ENCODE measurements at regions not wholly inside any gene's neighbourhood (a gene's known extent, or its start where the extent isn't known, plus 50 kb on each side); places are given as distances from the start of the nearest gene placed in this dataset.

GRCh38 chr4:27085396-27085795 lies 224.8 kb downstream of the STIM2 start:
- Histone ChIP-seq H3K27me3 (peaks cover 0 to 78% (median 0%) of the 10 kb centered on the region in 4 donors), H3K4me3 (peak overlapping the region in 3 of 4 donors; percentile 3 to 54 (median 30)), H3K9me3 (no peaks in the 10 kb centered on the region), H3K4me1 (peaks cover 0 to 15% (median 7%) of the 10 kb centered on the region in 3 donors), H3K27ac (no peak overlapping the region), H3K36me3 (no peaks in the 10 kb centered on the region)
- no peak for DNase-seq
- intact Hi-C loops (cut with DNase I): no loop called here
- TF ChIP-seq POLR2A (IDR thresholded peaks at IDR 0.05): no peak
- TF ChIP-seq CTCF (IDR thresholded peaks at IDR 0.05): no peak
- 32 to 42% methylated on average over 7 of the region's 7 CpGs for WGBS, 2 donors

GRCh38 chr4:27087306-27088045 lies 226.8 kb downstream of the STIM2 start:
- no peak for DNase-seq
- Histone ChIP-seq H3K27me3 (peaks cover 0 to 94% (median 0%) of the 10 kb centered on the region in 4 donors), H3K27ac (no peak overlapping the region), H3K36me3 (no peaks in the 10 kb centered on the region), H3K4me3 (no peak overlapping the region), H3K4me1 (peaks cover 0 to 15% (median 7%) of the 10 kb centered on the region in 3 donors), H3K9me3 (no peaks in the 10 kb centered on the region)
- TF ChIP-seq POLR2A (IDR thresholded peaks at IDR 0.05) (no peak), CTCF (IDR thresholded peaks at IDR 0.05) (no peak)
- 87 to 90% methylated on average over 8 of the region's 8 CpGs for WGBS, 2 donors
- intact Hi-C loops (cut with DNase I): no loop called here

GRCh38 chr4:27088491-27088890 lies 227.8 kb downstream of the STIM2 start:
- 37 to 43% methylated on average over 5 of the region's 5 CpGs for WGBS, 2 donors
- Histone ChIP-seq H3K27ac (no peak overlapping the region), H3K4me3 (no peak overlapping the region), H3K9me3 (no peaks in the 10 kb centered on the region), H3K27me3 (peaks cover 0 to 85% (median 0%) of the 10 kb centered on the region in 4 donors), H3K4me1 (peaks cover 0 to 15% (median 7%) of the 10 kb centered on the region in 3 donors), H3K36me3 (no peaks in the 10 kb centered on the region)
- no peak for DNase-seq
- intact Hi-C loops (cut with DNase I): no loop called here
- TF ChIP-seq CTCF (IDR thresholded peaks at IDR 0.05): no peak
- TF ChIP-seq POLR2A (IDR thresholded peaks at IDR 0.05): no peak

GRCh38 chr4:27089186-27089585 lies 228.5 kb downstream of the STIM2 start:
- intact Hi-C loops (cut with DNase I): no loop called here
- WGBS, 2 donors: 86 to 91% methylated on average over 5 of the region's 5 CpGs
- no peaks in the 10 kb centered on the region for H3K9me3 ChIP-seq
- no peak overlapping the region for H3K4me3 ChIP-seq
- H3K27me3 ChIP-seq: peaks cover 0 to 78% (median 0%) of the 10 kb centered on the region in 4 donors
- no peak for TF ChIP-seq POLR2A (IDR thresholded peaks at IDR 0.05)
- no peak for TF ChIP-seq CTCF (IDR thresholded peaks at IDR 0.05)
- no peaks in the 10 kb centered on the region for H3K36me3 ChIP-seq
- no peak for DNase-seq
- H3K27ac ChIP-seq: no peak overlapping the region
- peaks cover 0 to 15% (median 7%) of the 10 kb centered on the region in 3 donors for H3K4me1 ChIP-seq

GRCh38 chr4:27090406-27090805 lies 229.8 kb downstream of the STIM2 start:
- Histone ChIP-seq H3K9me3 (no peaks in the 10 kb centered on the region), H3K27me3 (peaks cover 0 to 66% (median 0%) of the 10 kb centered on the region in 4 donors)
- no peak for DNase-seq

More at GRCh38 chr4:27090406-27090805, 229.8 kb downstream of the STIM2 start:
- TF ChIP-seq POLR2A (IDR thresholded peaks at IDR 0.05) (no peak), CTCF (IDR thresholded peaks at IDR 0.05) (no peak)
- Histone ChIP-seq H3K27ac (no peak overlapping the region), H3K36me3 (no peaks in the 10 kb centered on the region), H3K4me1 (peaks cover 0 to 4% (median 0%) of the 10 kb centered on the region in 3 donors), H3K4me3 (no peak overlapping the region)
- intact Hi-C loops (cut with DNase I): no loop called here
- WGBS, 2 donors: 64 to 71% methylated on average over 6 of the region's 6 CpGs
